ENCODE measurements at regions not wholly inside any gene's neighbourhood (a gene's known extent, or its start where the extent isn't known, plus 50 kb on each side); places are given as distances from the start of the nearest gene placed in this dataset.
A peak's percentile ranks its signal among the peaks of the same experiment; 100 is the strongest.

- no peak for TF ChIP-seq POLR2A (IDR thresholded peaks at IDR 0.05)
- TF ChIP-seq CTCF (IDR thresholded peaks at IDR 0.05): peak; percentile 91 to 97 (median 96)
Observed at GRCh38 chr2:47272031-47272864, 95.9 kb upstream of the CALM2 start.

All from breast epithelium (tissue), 3 donors.